DMS53 (cell line): ENCODE measurements at regions not wholly inside any gene's neighbourhood (a gene's known extent, or its start where the extent isn't known, plus 50 kb on each side); places are given as distances from the start of the nearest gene placed in this dataset.
A peak's percentile ranks its signal among the peaks of the same experiment; 100 is the strongest.

Experiments
- DNase-seq: peaks from one replicate; lab custom pipeline; 2025; lab: John Stamatoyannopoulos, UW

- peak; percentile 53 for DNase-seq
These were observed 53.6 kb upstream of the NT5E start for GRCh38 chr6:85396159-85396808.

DNA sequence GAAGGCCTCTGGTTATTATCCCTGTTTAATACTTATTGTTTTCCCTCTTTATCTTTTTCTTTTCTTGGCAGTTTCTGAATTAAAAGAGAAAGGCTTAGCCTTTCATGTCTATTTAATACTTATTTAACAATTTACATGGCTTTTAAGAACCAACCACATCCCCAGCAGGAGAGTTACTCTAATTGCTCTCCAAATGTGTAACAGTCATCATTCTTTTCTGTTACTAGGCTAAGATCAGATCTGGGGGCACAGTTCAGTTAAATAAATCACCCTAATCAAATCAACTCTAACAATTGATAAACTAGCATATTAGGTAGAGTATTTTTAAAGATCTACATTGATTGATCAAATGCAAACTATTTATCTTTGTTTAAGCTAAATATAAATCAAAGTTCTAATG lies 54.1 kb upstream of the NT5E start:
- peak; percentile 9 for DNase-seq

GRCh38 chr6:85394853-85395538 lies 54.9 kb upstream of the NT5E start:
- DNase-seq: peak; percentile 23

- no peak for DNase-seq
These were observed 55.7 kb upstream of the NT5E start for GRCh38 chr6:85394199-85394598.

- no peak for DNase-seq
These were observed 57.5 kb upstream of the NT5E start for GRCh38 chr6:85392379-85392778.

DNA sequence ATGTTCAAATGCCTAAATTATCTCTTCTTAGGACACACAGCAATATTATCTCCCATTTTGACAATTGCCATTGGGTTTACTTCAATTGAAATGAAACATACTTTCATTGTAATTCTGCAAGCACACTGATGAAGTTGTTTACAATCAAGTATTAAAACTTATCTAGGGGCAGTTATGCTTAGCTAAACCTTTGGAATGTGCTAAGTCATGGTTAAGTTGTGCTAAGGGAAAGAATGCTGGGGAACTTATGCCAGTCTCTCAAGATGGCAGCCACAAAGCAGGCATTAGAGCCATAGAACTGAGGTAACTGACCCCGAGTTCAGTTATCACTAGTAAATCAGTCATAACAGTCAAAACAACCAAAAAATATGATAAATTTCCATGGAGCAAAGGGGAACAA lies 59.1 kb upstream of the NT5E start:
- no peak for DNase-seq

DNA sequence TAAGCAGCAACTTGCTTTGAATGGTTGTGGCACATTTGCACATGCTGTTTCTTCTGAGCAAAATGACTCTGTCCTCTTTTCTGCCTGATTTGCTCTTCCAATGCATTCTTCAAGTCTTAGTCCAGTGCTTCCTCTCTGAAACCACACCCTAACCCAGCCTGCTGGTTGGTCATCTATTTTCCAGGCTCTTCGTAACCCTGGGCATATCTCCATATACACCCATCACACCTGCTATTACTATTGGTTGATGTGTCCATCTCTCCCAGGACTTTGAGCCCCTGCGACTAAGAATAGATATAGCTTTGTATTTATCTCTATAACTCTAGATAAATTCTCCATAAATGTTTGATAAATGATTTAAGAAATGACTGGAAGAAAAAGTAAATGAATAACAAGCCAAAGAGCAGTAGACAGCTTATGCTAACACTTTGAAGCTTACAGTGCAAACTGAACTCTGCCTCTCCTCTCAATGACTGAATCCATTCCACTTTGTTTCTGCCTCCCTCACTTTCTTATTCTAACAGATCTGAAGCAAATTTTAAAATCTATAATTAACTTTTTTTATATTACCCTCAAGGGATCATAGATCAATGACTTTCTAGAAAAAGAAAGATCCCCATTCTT lies 59.7 kb upstream of the NT5E start:
- DNase-seq: no peak

DNA sequence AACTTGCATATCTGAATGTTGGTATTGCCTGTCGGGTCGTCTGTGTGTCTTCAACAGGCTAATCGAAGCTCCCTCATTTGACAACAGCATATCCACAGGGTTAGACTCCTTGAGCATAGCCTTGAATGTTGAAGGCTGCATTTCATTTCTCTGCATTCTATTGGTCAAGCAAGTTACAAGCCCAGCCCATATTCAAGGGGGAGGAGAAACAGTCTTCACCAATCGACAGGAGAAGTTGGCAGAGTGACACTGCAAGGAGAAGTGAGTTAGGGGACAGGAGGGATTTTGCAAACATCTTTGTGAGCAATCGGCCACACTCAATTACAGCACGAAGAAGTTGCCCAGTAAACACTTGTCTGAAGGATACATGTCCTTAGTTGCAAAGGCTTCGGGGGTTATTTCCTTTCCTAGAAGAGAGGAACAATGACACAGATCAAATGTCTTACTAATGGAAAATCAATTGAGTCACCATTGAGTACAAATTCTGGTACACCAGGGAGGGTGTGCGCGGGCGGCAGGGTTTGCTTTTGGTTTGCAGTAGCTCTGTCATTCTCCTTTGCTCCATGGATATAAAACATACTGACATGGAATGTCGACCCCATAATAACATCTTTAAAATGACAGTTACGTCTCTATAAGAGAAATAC lies 60.6 kb upstream of the NT5E start:
- DNase-seq: no peak

DNA sequence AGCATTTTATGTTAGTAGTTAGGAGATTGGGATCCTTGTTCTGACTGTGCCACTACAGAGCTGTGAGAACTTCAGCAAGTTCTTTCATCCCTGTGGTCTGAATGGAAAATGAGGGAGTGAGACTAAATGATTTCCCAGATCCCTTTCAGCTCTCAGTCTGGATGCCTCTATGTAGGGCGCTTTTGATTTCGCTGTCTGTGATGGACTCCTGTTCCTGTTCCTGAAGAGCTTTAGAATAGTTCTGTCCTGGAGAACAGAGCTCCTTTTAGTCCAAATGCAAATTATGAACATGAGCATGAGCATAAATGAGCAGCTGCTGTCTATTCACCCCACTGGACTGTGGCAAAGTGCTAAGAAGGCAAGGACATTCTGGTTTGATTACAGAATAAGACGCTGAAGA lies 61.4 kb upstream of the NT5E start:
- DNase-seq: no peak

DNA sequence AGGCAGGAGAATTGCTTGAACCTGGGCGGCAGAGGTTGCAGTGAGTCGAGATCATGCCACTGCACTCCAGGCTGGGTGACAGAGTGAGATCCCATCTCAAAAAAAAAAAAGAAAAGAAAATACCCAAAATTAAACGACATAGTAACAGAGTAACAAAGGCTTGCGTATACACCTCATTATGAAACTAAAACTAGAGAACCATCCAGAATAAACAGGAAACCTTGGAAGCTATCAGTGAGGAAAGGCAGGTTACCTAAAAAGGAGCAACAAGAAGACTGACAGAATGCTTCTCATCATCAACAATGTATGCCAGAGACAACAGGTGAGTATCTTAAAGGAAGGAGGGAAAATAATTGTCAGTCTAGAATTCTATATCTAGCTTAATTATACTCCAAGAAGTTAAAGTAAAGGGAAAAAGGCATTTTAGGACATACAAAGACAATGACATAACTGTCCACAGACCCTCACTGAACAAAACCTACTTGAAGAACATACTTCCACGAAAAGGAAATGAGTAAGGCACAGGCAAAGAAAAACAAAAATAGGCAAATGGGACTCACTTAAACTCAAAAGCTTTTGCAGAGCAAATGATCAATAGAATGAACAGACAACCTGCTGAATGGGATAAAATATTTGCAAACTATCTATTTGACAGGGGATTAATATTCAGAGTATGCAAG lies 64.1 kb upstream of the NT5E start:
- DNase-seq: no peak

DNA sequence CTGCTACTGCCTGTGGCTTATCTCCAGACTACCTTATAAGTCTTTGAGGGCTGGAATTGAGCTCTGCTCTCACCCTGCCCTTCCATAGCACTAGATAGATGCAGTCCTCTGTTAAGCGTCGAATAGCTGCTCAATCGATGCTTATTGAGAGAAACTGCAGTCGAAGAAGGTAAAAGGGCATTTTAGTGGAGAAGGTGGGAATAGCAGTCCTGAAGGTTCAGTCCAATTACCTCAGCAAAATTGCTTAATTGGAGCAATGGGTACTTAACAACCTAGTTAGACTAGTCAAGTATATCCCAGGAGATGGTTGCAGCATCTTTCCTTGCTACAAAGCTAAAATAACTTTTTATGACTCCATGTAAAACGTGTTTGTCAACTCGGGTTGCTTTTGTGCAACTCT lies 66.8 kb upstream of the NT5E start:
- DNase-seq: no peak

GRCh38 chr6:85382541-85382940 lies 67.3 kb upstream of the NT5E start:
- no peak for DNase-seq

DNA sequence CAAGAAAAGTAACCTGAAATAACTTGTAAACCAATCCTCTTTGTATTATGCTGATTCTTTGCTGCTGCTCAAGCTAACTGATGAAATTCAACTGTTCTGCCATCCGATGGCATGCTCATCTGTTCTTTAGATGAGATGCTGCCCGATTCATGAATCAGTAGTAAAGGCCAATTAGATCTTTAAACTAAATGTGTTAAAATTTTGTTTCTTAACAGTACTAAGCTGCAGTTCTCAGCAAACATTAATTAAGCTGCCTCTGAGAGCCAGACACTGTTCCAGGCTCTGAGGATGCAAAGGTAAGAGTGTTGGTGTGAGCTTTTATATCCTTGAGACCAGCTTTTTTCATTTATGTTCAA lies 77.0 kb upstream of the NT5E start:
- no peak for DNase-seq

GRCh38 chr6:85372188-85372914 lies 77.5 kb upstream of the NT5E start:
- no peak for DNase-seq

DNA sequence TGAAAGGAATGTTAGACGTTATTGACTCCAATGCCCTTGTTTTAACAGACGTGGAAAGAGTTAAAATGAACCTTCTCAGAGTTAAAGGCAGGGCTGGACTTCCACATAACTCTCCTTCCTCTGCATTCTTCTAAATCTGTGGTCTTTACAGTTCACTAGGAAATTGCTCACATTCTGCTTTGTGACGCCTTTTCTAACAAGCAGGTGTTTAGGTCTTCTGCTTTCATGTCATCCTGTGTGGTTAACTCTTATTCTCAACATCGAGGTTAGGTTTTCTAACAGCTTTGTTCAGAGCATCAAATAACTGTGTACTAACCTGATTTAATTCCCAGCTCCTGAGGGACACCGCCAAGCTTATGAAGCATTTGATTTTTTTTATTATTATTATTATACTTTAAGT lies 81.3 kb upstream of the NT5E start:
- no peak for DNase-seq

GRCh38 chr6:85364344-85364743 lies 85.5 kb upstream of the NT5E start:
- DNase-seq: peak; percentile 27

DNA sequence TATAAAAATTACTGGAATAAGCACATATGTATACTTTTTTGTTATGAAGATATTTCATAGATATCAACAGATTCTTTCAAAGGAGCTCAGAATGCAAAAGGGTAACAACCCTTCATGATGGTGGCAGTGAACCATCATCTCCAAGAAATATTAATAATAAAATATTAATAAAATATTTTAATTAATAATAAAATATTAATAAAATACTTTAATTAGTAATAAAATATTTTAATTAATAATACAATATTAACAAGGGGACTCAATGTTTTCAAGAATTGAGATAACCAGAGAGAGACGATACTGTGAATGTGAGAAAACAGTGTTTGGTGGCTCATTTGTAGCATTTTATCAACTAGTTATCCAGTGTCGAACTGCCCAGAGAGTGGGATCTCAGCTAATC lies 86.0 kb upstream of the NT5E start:
- DNase-seq: no peak

DNA sequence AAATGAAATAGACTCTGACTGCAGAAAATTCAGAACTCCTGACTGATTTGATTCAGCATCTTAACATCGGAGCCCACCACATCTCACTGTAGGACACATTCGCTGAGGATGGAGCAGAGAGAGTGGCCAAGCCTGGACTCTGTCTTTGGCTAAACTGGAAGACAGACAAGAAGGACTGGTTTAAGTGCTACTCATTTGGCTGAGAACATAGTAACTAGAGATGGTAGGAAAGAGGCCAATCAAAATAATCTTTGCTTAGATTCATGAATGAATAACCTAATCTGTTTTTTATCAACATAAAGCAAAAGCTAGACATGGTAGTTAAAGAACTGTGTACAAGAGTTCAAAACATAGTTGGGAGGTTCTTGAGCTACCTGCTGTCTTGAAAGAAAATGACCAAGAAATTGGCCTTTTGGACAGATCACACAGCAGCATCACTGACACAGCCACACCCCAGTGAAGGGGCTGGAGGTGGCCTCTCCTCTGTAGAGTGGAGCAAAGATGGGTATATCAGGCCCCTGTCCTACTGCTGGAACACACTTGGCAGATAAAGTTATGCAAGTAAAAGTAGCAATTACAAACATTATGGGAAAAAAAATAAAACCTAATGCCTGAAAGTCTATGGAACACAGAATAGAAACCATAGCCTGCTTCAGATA lies 87.1 kb upstream of the NT5E start:
- no peak for DNase-seq

DNA sequence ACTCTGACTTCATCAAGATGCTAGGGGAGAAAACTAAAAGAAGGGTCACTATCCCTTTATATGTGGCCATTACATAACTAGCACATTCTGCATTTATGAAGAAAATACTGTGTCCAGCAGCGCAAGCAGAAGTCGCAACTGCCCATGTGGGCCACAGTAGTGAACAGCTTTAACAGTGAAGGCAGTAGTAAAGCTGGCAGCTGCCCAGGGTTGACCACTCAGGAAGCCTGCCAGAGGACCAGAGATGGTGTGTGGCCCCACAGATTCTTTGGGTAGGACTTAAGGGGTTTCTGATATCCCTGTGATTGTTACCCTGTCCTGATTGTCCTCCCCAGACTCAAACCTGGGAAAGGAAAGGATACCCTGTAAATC lies 88.3 kb upstream of the NT5E start:
- DNase-seq: no peak

DNA sequence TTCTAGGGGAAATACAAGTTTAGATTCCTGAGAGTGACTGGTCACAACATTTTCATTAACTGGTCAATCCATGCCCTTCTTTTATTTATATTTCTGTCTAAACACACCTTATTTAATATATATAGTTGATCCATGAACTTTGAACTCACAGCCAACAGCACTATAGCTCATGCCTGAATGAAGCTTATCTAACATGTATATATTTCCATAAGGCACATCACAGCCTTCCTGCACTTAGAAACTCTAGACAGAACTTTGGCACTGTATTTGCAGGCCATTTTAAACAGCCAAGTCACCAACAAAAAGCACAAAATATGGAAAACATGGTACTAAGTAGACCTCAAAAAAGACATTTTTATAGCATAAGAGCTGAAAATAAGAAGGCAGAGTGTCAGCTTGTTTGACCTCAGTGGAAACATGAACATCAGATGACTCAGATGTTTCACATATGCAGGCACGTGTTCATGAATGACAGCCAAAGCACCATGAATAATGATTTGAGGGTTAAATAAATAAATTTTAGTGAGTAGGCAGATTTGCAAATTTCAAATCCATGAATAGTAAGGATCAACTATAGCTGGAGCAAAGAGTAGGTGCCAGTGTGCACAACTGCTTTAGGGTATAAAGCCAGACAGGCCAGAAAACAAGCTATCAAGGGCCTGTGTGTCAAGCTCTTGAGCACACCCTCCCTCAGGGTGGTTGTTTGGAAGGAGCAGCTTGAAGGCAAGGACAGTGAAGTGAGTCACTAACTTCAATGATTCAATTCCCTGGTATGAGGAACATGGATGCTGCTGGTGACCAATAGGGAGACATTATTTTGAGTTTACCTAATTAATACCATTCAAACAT lies 88.9 kb upstream of the NT5E start:
- DNase-seq: peak; percentile 60

GRCh38 chr6:85357651-85358050 lies 92.2 kb upstream of the NT5E start:
- no peak for DNase-seq
